H1 (cell line): ENCODE measurements at regions not wholly inside any gene's neighbourhood (a gene's known extent, or its start where the extent isn't known, plus 50 kb on each side); places are given as distances from the start of the nearest gene placed in this dataset.

Experiments used
- ASH2L ChIP-seq: fragments of 200-600, 300-600 bp; sonication (generic); IDR thresholded peaks from one replicate; pipeline ENCODE4 v1.7.1; 2017; ENCODE audit warnings: low read length
- CBX8 ChIP-seq: fragments of 300-800, 300-1000 bp; sonication (generic); IDR thresholded peaks from 2 replicates; pipeline ENCODE4 v1.7.1; 2016; ENCODE audit warnings: low read depth, low read length, borderline replicate concordance
- FOSL1 ChIP-seq: IDR thresholded peaks from 2 replicates; pipeline ENCODE4 v1.6.1; 2011; ENCODE audit warnings: mild to moderate bottlenecking, low read depth, low read length, moderate library complexity; ENCODE audit not compliant: insufficient read depth
- TF ChIP-seq, protein P1 (sequence below): fragments of 300-600 bp; sonication (generic); IDR thresholded peaks from 2 replicates; pipeline ENCODE4 v1.7.1; 2012; ENCODE audit warnings: low read length, moderate library complexity, mild to moderate bottlenecking, inconsistent platforms; ENCODE audit not compliant: insufficient replicate concordance
- TF ChIP-seq, protein P2 (sequence below): IDR thresholded peaks from 2 replicates; pipeline ENCODE4 v1.6.1; 2011; ENCODE audit warnings: low read length, improper control_type of control experiment
- TF ChIP-seq, protein P3 (sequence below): IDR thresholded peaks from 2 replicates; pipeline ENCODE4 v1.6.1; 2012; ENCODE audit warnings: inconsistent platforms

DNA sequence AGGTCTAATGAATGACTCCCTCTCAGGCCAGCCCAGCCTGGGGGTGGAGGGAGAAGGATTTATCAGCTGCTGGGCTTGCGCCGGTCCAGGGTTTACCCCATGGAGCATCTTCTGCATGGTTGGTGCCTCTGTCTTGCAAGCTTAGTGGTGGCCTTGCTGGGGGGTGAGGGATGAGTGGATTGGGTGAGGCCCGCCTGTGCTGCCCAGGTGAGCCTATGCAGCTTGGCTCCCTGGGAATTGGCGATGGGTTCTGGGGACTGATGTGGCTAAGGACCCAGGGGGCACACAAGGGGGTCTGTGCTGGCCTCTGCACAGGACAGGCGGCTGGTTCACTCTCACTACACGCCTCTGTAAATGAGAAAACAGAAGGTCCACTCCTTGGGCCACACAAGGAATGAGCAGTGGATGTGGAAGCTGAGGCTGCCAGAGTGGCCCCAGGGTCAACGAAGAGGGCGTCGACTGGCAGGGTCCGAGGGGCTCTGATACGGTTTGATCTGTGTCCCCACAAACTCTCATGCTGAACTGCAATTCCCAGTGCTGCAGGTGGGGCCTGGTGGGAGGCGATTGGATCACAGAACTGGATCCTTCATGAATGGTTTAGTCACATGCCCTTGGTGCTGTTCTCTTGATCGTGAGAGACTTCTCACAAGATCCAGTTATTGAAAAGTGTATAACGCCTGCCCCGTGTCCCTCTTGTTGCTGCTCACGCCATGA is 151.6 kb upstream of the HDAC4 start (continued):
- TF ChIP-seq, protein P1, sequence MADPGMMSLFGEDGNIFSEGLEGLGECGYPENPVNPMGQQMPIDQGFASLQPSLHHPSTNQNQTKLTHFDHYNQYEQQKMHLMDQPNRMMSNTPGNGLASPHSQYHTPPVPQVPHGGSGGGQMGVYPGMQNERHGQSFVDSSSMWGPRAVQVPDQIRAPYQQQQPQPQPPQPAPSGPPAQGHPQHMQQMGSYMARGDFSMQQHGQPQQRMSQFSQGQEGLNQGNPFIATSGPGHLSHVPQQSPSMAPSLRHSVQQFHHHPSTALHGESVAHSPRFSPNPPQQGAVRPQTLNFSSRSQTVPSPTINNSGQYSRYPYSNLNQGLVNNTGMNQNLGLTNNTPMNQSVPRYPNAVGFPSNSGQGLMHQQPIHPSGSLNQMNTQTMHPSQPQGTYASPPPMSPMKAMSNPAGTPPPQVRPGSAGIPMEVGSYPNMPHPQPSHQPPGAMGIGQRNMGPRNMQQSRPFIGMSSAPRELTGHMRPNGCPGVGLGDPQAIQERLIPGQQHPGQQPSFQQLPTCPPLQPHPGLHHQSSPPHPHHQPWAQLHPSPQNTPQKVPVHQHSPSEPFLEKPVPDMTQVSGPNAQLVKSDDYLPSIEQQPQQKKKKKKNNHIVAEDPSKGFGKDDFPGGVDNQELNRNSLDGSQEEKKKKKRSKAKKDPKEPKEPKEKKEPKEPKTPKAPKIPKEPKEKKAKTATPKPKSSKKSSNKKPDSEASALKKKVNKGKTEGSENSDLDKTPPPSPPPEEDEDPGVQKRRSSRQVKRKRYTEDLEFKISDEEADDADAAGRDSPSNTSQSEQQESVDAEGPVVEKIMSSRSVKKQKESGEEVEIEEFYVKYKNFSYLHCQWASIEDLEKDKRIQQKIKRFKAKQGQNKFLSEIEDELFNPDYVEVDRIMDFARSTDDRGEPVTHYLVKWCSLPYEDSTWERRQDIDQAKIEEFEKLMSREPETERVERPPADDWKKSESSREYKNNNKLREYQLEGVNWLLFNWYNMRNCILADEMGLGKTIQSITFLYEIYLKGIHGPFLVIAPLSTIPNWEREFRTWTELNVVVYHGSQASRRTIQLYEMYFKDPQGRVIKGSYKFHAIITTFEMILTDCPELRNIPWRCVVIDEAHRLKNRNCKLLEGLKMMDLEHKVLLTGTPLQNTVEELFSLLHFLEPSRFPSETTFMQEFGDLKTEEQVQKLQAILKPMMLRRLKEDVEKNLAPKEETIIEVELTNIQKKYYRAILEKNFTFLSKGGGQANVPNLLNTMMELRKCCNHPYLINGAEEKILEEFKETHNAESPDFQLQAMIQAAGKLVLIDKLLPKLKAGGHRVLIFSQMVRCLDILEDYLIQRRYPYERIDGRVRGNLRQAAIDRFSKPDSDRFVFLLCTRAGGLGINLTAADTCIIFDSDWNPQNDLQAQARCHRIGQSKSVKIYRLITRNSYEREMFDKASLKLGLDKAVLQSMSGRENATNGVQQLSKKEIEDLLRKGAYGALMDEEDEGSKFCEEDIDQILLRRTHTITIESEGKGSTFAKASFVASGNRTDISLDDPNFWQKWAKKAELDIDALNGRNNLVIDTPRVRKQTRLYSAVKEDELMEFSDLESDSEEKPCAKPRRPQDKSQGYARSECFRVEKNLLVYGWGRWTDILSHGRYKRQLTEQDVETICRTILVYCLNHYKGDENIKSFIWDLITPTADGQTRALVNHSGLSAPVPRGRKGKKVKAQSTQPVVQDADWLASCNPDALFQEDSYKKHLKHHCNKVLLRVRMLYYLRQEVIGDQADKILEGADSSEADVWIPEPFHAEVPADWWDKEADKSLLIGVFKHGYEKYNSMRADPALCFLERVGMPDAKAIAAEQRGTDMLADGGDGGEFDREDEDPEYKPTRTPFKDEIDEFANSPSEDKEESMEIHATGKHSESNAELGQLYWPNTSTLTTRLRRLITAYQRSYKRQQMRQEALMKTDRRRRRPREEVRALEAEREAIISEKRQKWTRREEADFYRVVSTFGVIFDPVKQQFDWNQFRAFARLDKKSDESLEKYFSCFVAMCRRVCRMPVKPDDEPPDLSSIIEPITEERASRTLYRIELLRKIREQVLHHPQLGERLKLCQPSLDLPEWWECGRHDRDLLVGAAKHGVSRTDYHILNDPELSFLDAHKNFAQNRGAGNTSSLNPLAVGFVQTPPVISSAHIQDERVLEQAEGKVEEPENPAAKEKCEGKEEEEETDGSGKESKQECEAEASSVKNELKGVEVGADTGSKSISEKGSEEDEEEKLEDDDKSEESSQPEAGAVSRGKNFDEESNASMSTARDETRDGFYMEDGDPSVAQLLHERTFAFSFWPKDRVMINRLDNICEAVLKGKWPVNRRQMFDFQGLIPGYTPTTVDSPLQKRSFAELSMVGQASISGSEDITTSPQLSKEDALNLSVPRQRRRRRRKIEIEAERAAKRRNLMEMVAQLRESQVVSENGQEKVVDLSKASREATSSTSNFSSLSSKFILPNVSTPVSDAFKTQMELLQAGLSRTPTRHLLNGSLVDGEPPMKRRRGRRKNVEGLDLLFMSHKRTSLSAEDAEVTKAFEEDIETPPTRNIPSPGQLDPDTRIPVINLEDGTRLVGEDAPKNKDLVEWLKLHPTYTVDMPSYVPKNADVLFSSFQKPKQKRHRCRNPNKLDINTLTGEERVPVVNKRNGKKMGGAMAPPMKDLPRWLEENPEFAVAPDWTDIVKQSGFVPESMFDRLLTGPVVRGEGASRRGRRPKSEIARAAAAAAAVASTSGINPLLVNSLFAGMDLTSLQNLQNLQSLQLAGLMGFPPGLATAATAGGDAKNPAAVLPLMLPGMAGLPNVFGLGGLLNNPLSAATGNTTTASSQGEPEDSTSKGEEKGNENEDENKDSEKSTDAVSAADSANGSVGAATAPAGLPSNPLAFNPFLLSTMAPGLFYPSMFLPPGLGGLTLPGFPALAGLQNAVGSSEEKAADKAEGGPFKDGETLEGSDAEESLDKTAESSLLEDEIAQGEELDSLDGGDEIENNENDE, result no peak
- TF ChIP-seq, protein P2, sequence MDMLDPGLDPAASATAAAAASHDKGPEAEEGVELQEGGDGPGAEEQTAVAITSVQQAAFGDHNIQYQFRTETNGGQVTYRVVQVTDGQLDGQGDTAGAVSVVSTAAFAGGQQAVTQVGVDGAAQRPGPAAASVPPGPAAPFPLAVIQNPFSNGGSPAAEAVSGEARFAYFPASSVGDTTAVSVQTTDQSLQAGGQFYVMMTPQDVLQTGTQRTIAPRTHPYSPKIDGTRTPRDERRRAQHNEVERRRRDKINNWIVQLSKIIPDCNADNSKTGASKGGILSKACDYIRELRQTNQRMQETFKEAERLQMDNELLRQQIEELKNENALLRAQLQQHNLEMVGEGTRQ, result no peak
- TF ChIP-seq, protein P3, sequence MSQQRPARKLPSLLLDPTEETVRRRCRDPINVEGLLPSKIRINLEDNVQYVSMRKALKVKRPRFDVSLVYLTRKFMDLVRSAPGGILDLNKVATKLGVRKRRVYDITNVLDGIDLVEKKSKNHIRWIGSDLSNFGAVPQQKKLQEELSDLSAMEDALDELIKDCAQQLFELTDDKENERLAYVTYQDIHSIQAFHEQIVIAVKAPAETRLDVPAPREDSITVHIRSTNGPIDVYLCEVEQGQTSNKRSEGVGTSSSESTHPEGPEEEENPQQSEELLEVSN, result no peak
- no peak for TF ChIP-seq ASH2L
- no peak for TF ChIP-seq CBX8
- no peak for TF ChIP-seq FOSL1
